ENCODE measurements at regions not wholly inside any gene's neighbourhood (a gene's known extent, or its start where the extent isn't known, plus 50 kb on each side); places are given as distances from the start of the nearest gene placed in this dataset.

DNA sequence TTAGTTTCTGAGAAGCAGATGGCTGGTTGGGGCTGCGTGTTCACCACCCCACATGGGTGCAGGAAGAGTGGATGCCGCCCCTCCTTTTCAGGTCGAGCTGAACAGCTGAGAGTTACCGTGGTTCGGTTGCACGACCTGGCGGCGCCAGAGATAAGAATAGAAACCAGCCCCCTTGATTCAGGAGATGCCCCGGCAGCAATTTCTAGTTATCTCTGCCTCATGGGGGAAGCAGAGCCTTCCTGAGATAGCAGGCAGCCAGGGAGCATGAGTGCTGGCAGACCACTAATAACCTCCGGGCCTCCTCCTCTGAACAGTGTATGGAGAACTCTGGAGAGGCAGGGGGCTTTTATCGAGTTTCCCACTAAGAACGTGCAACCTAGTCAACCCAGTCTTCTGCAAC lies 177.8 kb downstream of the NSG2 start:
- no peaks in the 10 kb centered on the region for H4K20me1 ChIP-seq (replicated peaks; ENCODE audit: control insufficient read depth, extremely low read depth, insufficient read depth, low read length)
- intact Hi-C loops (cut with micrococcal nuclease) = no loop called here
- no peaks in the 10 kb centered on the region for H3K9me1 ChIP-seq (replicated peaks; ENCODE audit: control insufficient read depth, extremely low read depth, insufficient read depth, low read length)
- no peaks in the 10 kb centered on the region for H3K4me1 ChIP-seq (ENCODE audit: control insufficient read depth, extremely low read depth, insufficient read depth, low read length)
- FAIRE-seq = no peak
- no peak overlapping the region for H3K27ac ChIP-seq (ENCODE audit: insufficient read depth, low read depth, low read length)
- H3K79me2 ChIP-seq (ENCODE audit: control insufficient read depth, insufficient read depth, low read length) = no peaks in the 10 kb centered on the region
- no peak for TF ChIP-seq POLR2AphosphoS5 (IDR thresholded peaks at IDR 0.05; ENCODE audit: insufficient read depth, low read depth, low read length)
- TF ChIP-seq JUN (IDR thresholded peaks at IDR 0.05; ENCODE audit: borderline replicate concordance, insufficient read depth, insufficient read length, low read depth) = no peak
- no peak for TF ChIP-seq CTCF (IDR thresholded peaks at IDR 0.05; ENCODE audit: extremely low read depth in 1 of 2, insufficient read depth in 1 of 2, low read depth in 1 of 2, low read length in 2 of 2)
- TF ChIP-seq GATA2 (IDR thresholded peaks at IDR 0.05; ENCODE audit: insufficient read depth, insufficient read length, low read depth, low read length) = no peak
- TF ChIP-seq EZH2 (IDR thresholded peaks at IDR 0.05; ENCODE audit: borderline replicate concordance, low read depth, low read length, severe bottlenecking) = no peak
- TF ChIP-seq POLR2A (IDR thresholded peaks at IDR 0.05; ENCODE audit: low read depth, low read length) = no peak
- TF ChIP-seq MAX (IDR thresholded peaks at IDR 0.05; ENCODE audit: insufficient read depth, insufficient read length) = no peak
- no peak for TF ChIP-seq FOS (IDR thresholded peaks at IDR 0.05; ENCODE audit: borderline replicate concordance, insufficient read depth, low read length)
- no peak for TF ChIP-seq MYC (IDR thresholded peaks at IDR 0.05; ENCODE audit: low read depth, low read length)
- ChIA-PET POLR2A (no interaction called here), CTCF (no interaction called here)
- no peak overlapping the region for H3K4me3 ChIP-seq (replicated peaks in 1 of 3; ENCODE audit: insufficient read depth in 1 of 3, low read depth in 1 of 3, low read length in 3 of 3)
- no peak for DNase-seq (ENCODE audit: low read depth, low spot score)
- H2AFZ ChIP-seq (ENCODE audit: low read depth, low read length) = no peak overlapping the region
- dilution Hi-C loops (cut with MboI; ENCODE audit: extremely low pct_ligation_motif_present, low sequenced_read_pairs) = no loop called here
- no peaks in the 10 kb centered on the region for H3K36me3 ChIP-seq (ENCODE audit: control insufficient read depth in 2 of 2, extremely low read depth in 1 of 2, insufficient read depth in 2 of 2, low read length in 2 of 2)
- no peak overlapping the region for H3K4me2 ChIP-seq (ENCODE audit: insufficient read depth, low read length)
- no peaks in the 10 kb centered on the region for H3K27me3 ChIP-seq (ENCODE audit: control insufficient read depth in 2 of 2, insufficient read depth in 2 of 2, low read length in 2 of 2)
- peaks cover 2% of the 10 kb centered on the region for H3K9me3 ChIP-seq (replicated peaks; ENCODE audit: control insufficient read depth, insufficient read depth, low read length)
- H3K9ac ChIP-seq (replicated peaks; ENCODE audit: extremely low read depth, insufficient read depth, low read length) = no peak overlapping the region
- no TSS peak for BruUV-seq (replicated peaks)
